Gastrocnemius medialis (tissue), 4 donors: ENCODE measurements at regions not wholly inside any gene's neighbourhood (a gene's known extent, or its start where the extent isn't known, plus 50 kb on each side); places are given as distances from the start of the nearest gene placed in this dataset.
"Not testable (repeated sequence)": the region's sequence is repeated elsewhere in the genome, so short reads cannot be mapped to it uniquely, and the experiment has no call there.

ENCODE experiments used
- ATAC-seq, 2 donors: fragments of 150-250 bp; one replicate each; pipeline ENCODE4 v1.9.1; 2016
- DNase-seq, 2 donors: peaks; one replicate each; pipeline ENCODE4 v3.0.0-alpha.2; 2019
- H3K27ac ChIP-seq, 4 donors: fragments of 200-600 bp; sonication (generic); 1 replicate in 1 of 4; 2 replicates in 3 of 4; pipeline ENCODE4 v1.5.1; 2016 to 2018; ENCODE audit warnings: mild to moderate bottlenecking in 2 of 4, moderate library complexity in 1 of 4
- H3K27me3 ChIP-seq, 3 donors: fragments of 200-600 bp; sonication (generic) in 2 of 3; 1 replicate in 1 of 3; 2 replicates in 2 of 3; pipeline versions ENCODE4 v1.5.1 to v1.6.0; 2016 to 2019; ENCODE audit warnings: mild to moderate bottlenecking in 1 of 3, moderate library complexity in 1 of 3
- H3K36me3 ChIP-seq, 2 donors: fragments of 200-600 bp; sonication (generic) in 1 of 2; one replicate each; pipeline ENCODE4 v1.5.1; 2017 to 2018
- H3K4me1 ChIP-seq, 2 donors: fragments of 200-600 bp; sonication (generic) in 1 of 2; one replicate each; pipeline ENCODE4 v1.5.1; 2016 to 2017; ENCODE audit warnings: mild to moderate bottlenecking in 2 of 2
- H3K4me3 ChIP-seq, 4 donors: fragments of 200-600 bp; sonication (generic) in 3 of 4; 1 replicate in 1 of 4; 2 replicates in 3 of 4; pipeline ENCODE4 v1.5.1; 2016 to 2019; ENCODE audit warnings: mild to moderate bottlenecking in 2 of 4
- H3K9me3 ChIP-seq, 3 donors: fragments of 200-600 bp; sonication (generic) in 2 of 3; 1 replicate in 1 of 3; 2 replicates in 2 of 3; pipeline ENCODE4 v1.5.1; 2016 to 2019
- POLR2A ChIP-seq, 2 donors: fragments of 450-650 bp; IDR thresholded peaks; one replicate each; pipeline ENCODE4 v1.6.1; 2017; ENCODE audit warnings: antibody characterized with exemption in 2 of 2, mild to moderate bottlenecking in 2 of 2, moderate library complexity in 2 of 2
- in situ Hi-C, 4 donors: fragments of 200-750 bp; cut with MboI; loops; one replicate each; pipeline versions ENCODE4 v1.15.0 to v1.8.0; 2017; ENCODE audit warnings: low sequenced_read_pairs in 4 of 4
- intact Hi-C: fragments of 100-400 bp; cut with DNase I; formaldehyde crosslinking; loops from one replicate; pipeline ENCODE4 v1.15.1; 2023; ENCODE audit warnings: low total_unique reads
- TF ChIP-seq, protein P1 (sequence below), 5 experiments: fragments of 450-650 bp in 3 of 5; fragments of 200-600 bp in 2 of 5; sonication (generic) in 2 of 5; IDR thresholded peaks in 4 of 5; conservative IDR thresholded peaks in 1 of 5; 1 replicate in 4 of 5; 2 replicates in 1 of 5; pipeline ENCODE4 v1.5.1; 2016 to 2019; ENCODE audit warnings: antibody characterized with exemption in 5 of 5, mild to moderate bottlenecking in 3 of 5, moderate library complexity in 3 of 5

DNA sequence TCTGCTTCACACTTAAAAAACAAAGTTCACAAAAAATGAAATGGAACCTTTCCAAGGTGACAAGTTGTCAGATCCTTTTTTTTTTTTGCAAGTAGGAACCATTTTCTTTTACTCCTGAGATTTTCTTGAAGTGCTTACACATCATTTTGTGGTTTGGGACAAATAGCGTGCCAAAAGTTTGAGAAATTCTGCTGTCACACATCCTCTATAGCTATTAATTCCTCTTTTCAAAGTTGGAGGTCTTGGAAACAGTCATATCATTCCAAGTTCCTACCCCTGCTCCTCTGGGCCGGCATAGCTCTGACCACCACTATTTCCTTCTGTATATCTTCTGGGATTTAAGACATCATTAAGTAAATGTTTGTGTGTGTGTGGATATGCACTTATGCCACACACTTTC lies 421.6 kb upstream of the SLC10A2 start:
- ATAC-seq (no peak), DNase-seq (no peak)
- Histone ChIP-seq H3K9me3 (no peaks in the 10 kb centered on the region), H3K4me3 (no peak overlapping the region), H3K4me1 (no peaks in the 10 kb centered on the region), H3K27ac (no peak overlapping the region), H3K27me3 (no peaks in the 10 kb centered on the region), H3K36me3 (no peaks in the 10 kb centered on the region)
- in situ Hi-C loops = no loop called here
- intact Hi-C loops = no loop called here
- no peak for TF ChIP-seq POLR2A (IDR thresholded peaks at IDR 0.05)
- TF ChIP-seq, protein P1, sequence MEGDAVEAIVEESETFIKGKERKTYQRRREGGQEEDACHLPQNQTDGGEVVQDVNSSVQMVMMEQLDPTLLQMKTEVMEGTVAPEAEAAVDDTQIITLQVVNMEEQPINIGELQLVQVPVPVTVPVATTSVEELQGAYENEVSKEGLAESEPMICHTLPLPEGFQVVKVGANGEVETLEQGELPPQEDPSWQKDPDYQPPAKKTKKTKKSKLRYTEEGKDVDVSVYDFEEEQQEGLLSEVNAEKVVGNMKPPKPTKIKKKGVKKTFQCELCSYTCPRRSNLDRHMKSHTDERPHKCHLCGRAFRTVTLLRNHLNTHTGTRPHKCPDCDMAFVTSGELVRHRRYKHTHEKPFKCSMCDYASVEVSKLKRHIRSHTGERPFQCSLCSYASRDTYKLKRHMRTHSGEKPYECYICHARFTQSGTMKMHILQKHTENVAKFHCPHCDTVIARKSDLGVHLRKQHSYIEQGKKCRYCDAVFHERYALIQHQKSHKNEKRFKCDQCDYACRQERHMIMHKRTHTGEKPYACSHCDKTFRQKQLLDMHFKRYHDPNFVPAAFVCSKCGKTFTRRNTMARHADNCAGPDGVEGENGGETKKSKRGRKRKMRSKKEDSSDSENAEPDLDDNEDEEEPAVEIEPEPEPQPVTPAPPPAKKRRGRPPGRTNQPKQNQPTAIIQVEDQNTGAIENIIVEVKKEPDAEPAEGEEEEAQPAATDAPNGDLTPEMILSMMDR (IDR thresholded peaks at IDR 0.05 in 4 of 5, conservative IDR thresholded peaks at IDR 0.05 in 1 of 5) = no peak

DNA sequence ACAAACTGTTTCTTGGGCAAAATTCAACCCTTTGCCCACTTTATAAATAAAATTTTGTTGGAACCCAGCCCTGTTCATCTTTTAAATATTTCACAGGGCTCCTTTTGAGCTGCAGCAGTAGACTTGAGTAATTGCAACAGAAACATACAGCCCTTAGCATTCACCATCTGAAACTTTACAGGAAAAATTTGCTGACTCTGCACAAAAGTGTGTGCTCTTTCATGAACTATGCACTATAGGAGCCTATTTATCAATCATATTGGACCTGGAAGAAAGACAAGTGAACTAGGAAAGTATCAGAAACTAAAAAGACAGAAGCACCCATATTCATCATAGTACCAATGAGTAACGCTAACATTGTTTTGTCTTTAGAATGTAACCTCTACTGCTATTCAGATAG lies 406.9 kb upstream of the SLC10A2 start:
- H3K27ac ChIP-seq = no peak overlapping the region
- ATAC-seq = no peak
- no peaks in the 10 kb centered on the region for H3K36me3 ChIP-seq
- H3K4me1 ChIP-seq = no peaks in the 10 kb centered on the region
- in situ Hi-C loops = no loop called here
- no peak overlapping the region for H3K4me3 ChIP-seq
- DNase-seq = no peak
- H3K27me3 ChIP-seq = no peaks in the 10 kb centered on the region
- H3K9me3 ChIP-seq = no peaks in the 10 kb centered on the region
- intact Hi-C loops = no loop called here
- TF ChIP-seq, protein P1 (IDR thresholded peaks at IDR 0.05 in 4 of 5, conservative IDR thresholded peaks at IDR 0.05 in 1 of 5) = no peak
- no peak for TF ChIP-seq POLR2A (IDR thresholded peaks at IDR 0.05)

DNA sequence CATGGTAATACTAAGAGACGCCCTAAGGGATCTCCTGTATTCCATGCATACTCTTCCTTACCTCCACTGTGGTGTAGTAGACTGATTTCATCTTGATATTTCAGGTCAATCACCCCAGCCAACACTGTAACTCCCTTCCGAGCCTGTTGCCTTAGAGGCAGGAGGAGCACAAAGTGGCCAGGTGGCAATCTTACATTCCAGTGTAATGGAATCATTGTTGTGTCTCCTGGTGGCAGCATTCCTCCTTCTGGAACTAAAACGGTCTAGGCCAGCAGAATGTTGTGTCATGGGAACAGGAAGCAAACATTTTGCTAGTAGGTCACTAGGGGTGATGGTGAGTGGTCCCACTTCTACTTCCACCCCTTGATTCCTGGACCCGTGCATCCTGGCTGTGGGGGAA lies 405.7 kb upstream of the SLC10A2 start:
- no peak for ATAC-seq

DNA sequence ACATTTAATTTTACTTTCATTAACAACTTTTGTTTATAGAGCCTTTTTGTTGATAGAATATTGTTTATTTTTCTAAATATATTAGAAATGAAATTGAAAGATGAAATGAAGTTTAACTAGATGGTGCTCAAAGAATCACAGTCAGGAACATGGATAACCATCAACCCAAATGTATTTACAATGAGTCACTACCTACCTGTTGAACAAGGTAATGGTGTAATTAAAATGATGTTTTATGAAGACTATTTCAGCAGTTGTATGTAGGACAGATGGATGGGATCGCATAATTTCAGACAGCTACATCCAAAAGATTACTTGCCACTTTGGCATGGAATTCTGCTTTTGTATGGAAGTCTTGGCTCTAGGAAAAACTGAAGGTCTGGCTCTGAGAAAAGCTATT lies 403.6 kb upstream of the SLC10A2 start:
- Histone ChIP-seq H3K4me3 (no peak overlapping the region), H3K9me3 (no peaks in the 10 kb centered on the region), H3K27ac (no peak overlapping the region), H3K4me1 (no peaks in the 10 kb centered on the region), H3K27me3 (no peaks in the 10 kb centered on the region), H3K36me3 (no peaks in the 10 kb centered on the region)
- ATAC-seq = no peak
- TF ChIP-seq, protein P1 (IDR thresholded peaks at IDR 0.05 in 4 of 5, conservative IDR thresholded peaks at IDR 0.05 in 1 of 5) = no peak
- no peak for TF ChIP-seq POLR2A (IDR thresholded peaks at IDR 0.05)
- in situ Hi-C loops (no loop called here), intact Hi-C loops (no loop called here)
- no peak for DNase-seq

More for the DNA sequence above, 405.7 kb upstream of the SLC10A2 start:
- Histone ChIP-seq H3K36me3 (no peaks in the 10 kb centered on the region), H3K4me3 (no peak overlapping the region), H3K27ac (no peak overlapping the region), H3K9me3 (no peaks in the 10 kb centered on the region), H3K27me3 (no peaks in the 10 kb centered on the region), H3K4me1 (no peaks in the 10 kb centered on the region)
- intact Hi-C loops (no loop called here), in situ Hi-C loops (no loop called here)
- no peak for DNase-seq
- no peak for TF ChIP-seq POLR2A (IDR thresholded peaks at IDR 0.05)
- TF ChIP-seq, protein P1 (IDR thresholded peaks at IDR 0.05 in 4 of 5, conservative IDR thresholded peaks at IDR 0.05 in 1 of 5) = no peak

DNA sequence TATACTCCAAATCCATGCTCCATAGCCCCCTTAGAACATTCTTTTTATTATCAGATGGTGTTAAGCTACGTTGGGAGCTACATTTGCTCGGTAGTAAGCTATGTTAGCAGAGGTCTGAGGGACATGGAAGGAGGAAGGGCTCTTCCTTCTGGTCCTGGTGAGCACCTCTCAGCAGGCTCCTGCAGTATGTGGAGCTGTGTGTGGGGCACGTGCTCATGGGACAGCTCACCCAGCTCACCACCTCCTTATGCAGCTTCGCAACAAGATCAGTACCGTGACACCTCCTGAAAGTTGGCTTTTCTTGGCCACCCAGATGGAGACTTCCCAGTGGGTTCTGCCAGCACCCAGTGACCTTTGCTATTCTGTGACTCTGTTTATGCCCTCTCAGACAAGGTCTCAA lies 400.5 kb upstream of the SLC10A2 start:
- Histone ChIP-seq H3K27me3 (no peaks in the 10 kb centered on the region), H3K27ac (no peak overlapping the region), H3K4me1 (no peaks in the 10 kb centered on the region), H3K36me3 (no peaks in the 10 kb centered on the region), H3K9me3 (no peaks in the 10 kb centered on the region), H3K4me3 (no peak overlapping the region)
- DNase-seq (no peak), ATAC-seq (no peak)
- intact Hi-C loops (no loop called here), in situ Hi-C loops (no loop called here)
- no peak for TF ChIP-seq POLR2A (IDR thresholded peaks at IDR 0.05)
- TF ChIP-seq, protein P1 (IDR thresholded peaks at IDR 0.05 in 4 of 5, conservative IDR thresholded peaks at IDR 0.05 in 1 of 5) = no peak

DNA sequence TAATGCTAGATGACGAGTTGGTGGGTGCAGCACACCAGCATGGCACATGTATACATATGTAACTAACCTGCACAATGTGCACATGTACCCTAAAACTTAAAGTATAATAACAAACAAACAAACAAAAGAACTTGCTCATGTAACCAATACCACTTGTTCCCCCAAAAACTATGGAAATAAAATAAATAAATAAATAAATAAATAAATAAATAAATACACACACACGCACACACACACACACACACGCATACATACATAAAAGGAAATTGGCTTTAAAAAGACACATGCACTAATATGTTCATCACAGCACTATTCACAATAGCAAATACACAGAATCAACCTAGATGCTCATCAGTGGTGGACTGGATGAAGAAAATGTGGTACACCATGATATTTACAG lies 394.0 kb upstream of the SLC10A2 start:
- ATAC-seq, DNase-seq, H3K27me3 ChIP-seq, H3K9me3 ChIP-seq, in situ Hi-C loops, H3K4me3 ChIP-seq, intact Hi-C loops, H3K27ac ChIP-seq, H3K36me3 ChIP-seq, H3K4me1 ChIP-seq: not testable (repeated sequence)

DNA sequence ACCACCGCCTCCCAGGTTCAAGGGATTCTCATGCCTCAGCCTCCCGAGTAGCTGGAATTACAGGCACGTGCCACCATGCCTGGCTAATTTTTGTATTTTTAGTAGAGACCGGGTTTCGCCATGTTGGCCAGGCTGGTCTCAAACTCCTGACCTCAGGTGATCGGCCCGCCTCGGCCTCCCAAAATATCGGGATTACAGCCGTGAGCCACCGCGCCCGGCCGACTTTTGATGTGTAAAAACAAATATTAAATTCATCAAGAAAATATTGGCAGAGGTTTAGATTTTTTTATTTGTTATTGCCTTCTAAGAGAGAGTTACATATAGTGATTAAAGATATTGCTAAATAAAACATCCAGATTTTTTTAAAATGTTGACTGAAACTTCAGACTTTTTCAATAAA lies 390.8 kb upstream of the SLC10A2 start:
- H3K27me3 ChIP-seq, H3K9me3 ChIP-seq, intact Hi-C loops, H3K4me1 ChIP-seq, H3K27ac ChIP-seq, H3K36me3 ChIP-seq, ATAC-seq, in situ Hi-C loops, DNase-seq, H3K4me3 ChIP-seq: not testable (repeated sequence)
